Naive thymus-derived CD4-positive, alpha-beta T cell (primary cell): ENCODE measurements at regions not wholly inside any gene's neighbourhood (a gene's known extent, or its start where the extent isn't known, plus 50 kb on each side); places are given as distances from the start of the nearest gene placed in this dataset.
"Not testable (repeated sequence)": the region's sequence is repeated elsewhere in the genome, so short reads cannot be mapped to it uniquely, and the experiment has no call there.

Experiments used
- ATAC-seq: fragments of 150-1000 bp; cut with Tn5 transposase; 2 replicates; pipeline ENCODE4 v1.10.0; 2021; ENCODE audit warnings: mild to moderate bottlenecking, moderate library complexity
- CTCF ChIA-PET: fragments of 350-600 bp; sonication (Branson Sonifier 250); formaldehyde crosslinking; loops from one replicate; lab custom pipeline; 2021; ENCODE audit warnings: antibody characterized with exemption; lab: Charles Lee
- POLR2A ChIA-PET: fragments of 350-600 bp; sonication (Branson Sonifier 250); formaldehyde crosslinking; loops from one replicate; lab custom pipeline; 2021; ENCODE audit warnings: antibody characterized with exemption, inconsistent platforms; lab: Charles Lee
- DNase-seq, 9 donors: peaks; one replicate each; pipeline versions ENCODE4 v3.0.0 to v3.0.0-alpha.2; 2020 to 2022; ENCODE audit warnings: mixed read lengths in 1 of 9
- H3K27ac ChIP-seq: one replicate; pipeline ENCODE4 v1.7.0; 2013; ENCODE audit warnings: mild to moderate bottlenecking, low read depth, low read length, moderate library complexity
- H3K27me3 ChIP-seq, 2 donors: one replicate each; pipeline ENCODE4 v1.7.0; 2013; ENCODE audit warnings: low read length in 2 of 2, mild to moderate bottlenecking in 2 of 2, moderate library complexity in 2 of 2; ENCODE audit not compliant: control insufficient read depth in 2 of 2, insufficient read depth in 2 of 2
- H3K36me3 ChIP-seq, 3 experiments: 1 replicate in 2 of 3; 2 replicates in 1 of 3; pipeline ENCODE4 v1.7.0; 2013; ENCODE audit warnings: low read length in 3 of 3, mild to moderate bottlenecking in 3 of 3, moderate library complexity in 1 of 3; ENCODE audit not compliant: insufficient read depth in 3 of 3, control insufficient read depth in 2 of 3
- H3K4me1 ChIP-seq, 2 donors: one replicate each; pipeline ENCODE4 v1.7.0; 2013; ENCODE audit warnings: low read length in 2 of 2, mild to moderate bottlenecking in 2 of 2, moderate library complexity in 1 of 2; ENCODE audit not compliant: control insufficient read depth in 2 of 2, insufficient read depth in 2 of 2
- H3K4me3 ChIP-seq: 2 replicates; pipeline ENCODE4 v1.7.0; 2013; ENCODE audit warnings: mild to moderate bottlenecking, low read length
- H3K9me3 ChIP-seq, 3 experiments: 1 replicate in 2 of 3; 2 replicates in 1 of 3; pipeline ENCODE4 v1.7.0; 2013; ENCODE audit warnings: low read length in 3 of 3; ENCODE audit not compliant: control insufficient read depth in 2 of 3
- H3K27ac Mint-ChIP-seq, 9 donors: one replicate each; pipeline ENCODE4 v1.8.0; 2020 to 2022; ENCODE audit warnings: mixed read lengths in 9 of 9, mild to moderate bottlenecking in 8 of 9, moderate library complexity in 5 of 9, inconsistent platforms in 2 of 9
- H3K27me3 Mint-ChIP-seq, 5 donors: one replicate each; pipeline ENCODE4 v1.8.0; 2021 to 2022; ENCODE audit warnings: mixed read lengths in 5 of 5, mild to moderate bottlenecking in 1 of 5
- H3K36me3 Mint-ChIP-seq, 5 donors: one replicate each; pipeline ENCODE4 v1.8.0; 2020 to 2022; ENCODE audit warnings: mixed read lengths in 5 of 5, mild to moderate bottlenecking in 3 of 5, inconsistent platforms in 1 of 5
- H3K4me1 Mint-ChIP-seq, 7 donors: one replicate each; pipeline ENCODE4 v1.8.0; 2020 to 2022; ENCODE audit warnings: mixed read lengths in 7 of 7, mild to moderate bottlenecking in 3 of 7, inconsistent platforms in 1 of 7
- H3K4me3 Mint-ChIP-seq, 10 donors: one replicate each; pipeline ENCODE4 v1.8.0; 2020 to 2022; ENCODE audit warnings: mild to moderate bottlenecking in 10 of 10, mixed read lengths in 10 of 10, moderate library complexity in 6 of 10, inconsistent platforms in 2 of 10
- H3K9me3 Mint-ChIP-seq, 11 donors: one replicate each; pipeline ENCODE4 v1.8.0; 2020 to 2022; ENCODE audit warnings: mixed read lengths in 11 of 11, mild to moderate bottlenecking in 4 of 11, inconsistent platforms in 1 of 11, moderate library complexity in 1 of 11
- intact Hi-C, 2 donors: fragments of 100-400 bp; cut with micrococcal nuclease; formaldehyde crosslinking; loops; one replicate each; pipeline ENCODE4 v1.15.1; 2023

DNA sequence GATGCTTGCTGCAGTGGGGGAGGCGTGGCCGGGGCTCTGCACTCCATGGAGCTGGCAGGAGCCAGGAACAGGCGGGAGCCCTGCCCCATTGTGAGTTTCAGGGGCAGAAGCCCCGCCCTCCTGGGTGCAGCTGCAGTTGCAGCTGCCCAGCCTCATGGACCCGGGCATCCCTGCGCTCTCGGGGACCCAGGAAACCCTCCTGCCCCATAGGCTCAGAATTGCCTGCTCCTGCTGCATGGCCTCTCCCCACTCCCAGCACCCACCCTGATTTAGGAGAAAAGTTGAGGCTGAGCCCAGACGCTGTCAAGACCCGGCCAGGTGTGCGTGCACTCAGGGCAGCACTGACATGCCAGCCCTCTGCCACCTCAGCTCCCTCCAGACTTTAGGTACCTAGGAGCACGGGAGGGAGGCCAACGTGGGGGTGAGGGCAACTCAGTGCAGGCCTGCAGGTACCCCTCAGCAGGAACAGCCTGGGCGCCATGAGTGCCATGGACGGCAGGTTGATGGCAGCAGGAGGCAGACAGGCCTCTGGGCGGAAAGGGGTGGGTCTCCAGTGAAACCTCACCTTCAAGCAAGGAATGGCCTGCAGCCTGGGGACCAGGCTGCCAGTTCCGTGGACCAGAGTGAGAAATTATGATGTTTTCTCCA lies 67.2 kb upstream of the MAGEB2 start:
- Histone ChIP-seq H3K4me1 (no peaks in the 10 kb centered on the region), H3K9me3 (no peaks in the 10 kb centered on the region), H3K36me3 (no peaks in the 10 kb centered on the region), H3K27ac (no peak overlapping the region), H3K4me3 (no peak overlapping the region), H3K27me3 (no peaks in the 10 kb centered on the region)
- DNase-seq (no peak), ATAC-seq (no peak)
- ChIA-PET CTCF (no interaction called here), POLR2A (no interaction called here)
- Mint-ChIP-seq H3K27ac (no peak overlapping the region), H3K9me3 (peaks cover 0 to 3% (median 0%) of the 10 kb centered on the region in 11 donors), H3K27me3 (no peaks in the 10 kb centered on the region), H3K4me3 (no peak overlapping the region), H3K4me1 (no peaks in the 10 kb centered on the region), H3K36me3 (no peaks in the 10 kb centered on the region)
- intact Hi-C loops, result no loop called here

DNA sequence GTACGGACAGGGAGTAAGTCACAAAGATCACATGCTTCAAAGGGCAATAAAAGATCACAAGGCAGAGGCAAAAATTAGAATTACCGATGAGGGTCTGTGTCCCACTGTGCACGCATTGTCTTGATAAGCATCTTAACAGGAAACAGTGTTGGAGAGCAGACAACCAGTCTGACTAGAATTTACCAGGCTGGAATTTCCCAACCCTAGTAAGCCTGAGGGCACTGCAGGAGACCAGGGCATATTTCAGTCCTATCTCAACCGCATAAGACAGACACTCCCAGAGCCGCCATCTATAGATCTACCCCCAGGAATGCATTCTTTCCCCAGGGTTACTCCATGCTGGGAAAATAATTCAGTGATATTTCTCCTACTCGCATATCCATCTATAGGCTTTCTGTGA lies 66.2 kb upstream of the MAGEB2 start:
- H3K36me3 ChIP-seq, H3K27ac ChIP-seq, CTCF ChIA-PET, H3K4me1 ChIP-seq, ATAC-seq, H3K4me3 Mint-ChIP-seq, DNase-seq, H3K36me3 Mint-ChIP-seq, H3K9me3 Mint-ChIP-seq, H3K4me1 Mint-ChIP-seq, H3K27me3 ChIP-seq, POLR2A ChIA-PET, H3K4me3 ChIP-seq, H3K27me3 Mint-ChIP-seq, H3K27ac Mint-ChIP-seq, intact Hi-C loops, H3K9me3 ChIP-seq: not testable (repeated sequence)

DNA sequence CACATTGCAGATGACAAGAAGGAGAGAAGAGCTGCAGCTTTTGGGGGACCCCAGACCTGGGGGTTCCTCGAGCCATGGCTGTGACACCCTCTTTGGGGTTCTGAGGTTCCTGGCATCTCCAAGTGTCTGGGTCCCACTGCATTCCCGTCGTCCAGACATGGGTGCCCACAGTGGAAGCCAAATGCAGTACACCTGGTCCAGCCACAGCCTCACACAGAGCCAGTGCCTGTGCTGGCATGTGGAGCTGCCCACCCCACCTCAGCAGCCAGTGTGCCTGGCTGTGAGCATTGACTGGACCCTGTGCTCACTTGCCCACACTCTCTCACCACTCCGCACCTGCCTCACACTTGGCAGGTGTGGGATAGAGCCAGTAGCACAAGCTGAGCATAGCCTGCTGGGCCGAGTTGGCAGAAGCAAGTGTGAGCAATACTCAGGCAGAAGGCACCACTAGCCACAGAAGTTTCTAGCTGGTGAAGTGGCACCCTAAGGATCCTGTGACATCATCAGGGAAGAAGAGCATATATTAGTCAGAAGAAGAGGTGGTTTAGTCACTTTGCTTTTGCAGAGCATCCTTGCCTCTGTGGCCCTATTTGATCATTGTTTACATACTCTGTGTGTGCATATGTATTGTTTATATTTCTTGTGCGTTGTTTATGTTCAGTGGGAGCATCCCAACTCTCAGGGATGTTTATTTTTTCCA lies 65.0 kb upstream of the MAGEB2 start:
- Histone ChIP-seq H3K4me1 (no peaks in the 10 kb centered on the region), H3K4me3 (no peak overlapping the region), H3K36me3 (no peaks in the 10 kb centered on the region), H3K9me3 (no peaks in the 10 kb centered on the region), H3K27me3 (no peaks in the 10 kb centered on the region), H3K27ac (no peak overlapping the region)
- ChIA-PET CTCF (no interaction called here), POLR2A (no interaction called here)
- Mint-ChIP-seq H3K27me3 (no peaks in the 10 kb centered on the region), H3K4me1 (no peaks in the 10 kb centered on the region), H3K9me3 (peaks cover 0 to 3% (median 0%) of the 10 kb centered on the region in 11 donors), H3K27ac (no peak overlapping the region), H3K4me3 (no peak overlapping the region), H3K36me3 (no peaks in the 10 kb centered on the region)
- ATAC-seq (no peak), DNase-seq (no peak)
- intact Hi-C loops, result no loop called here

DNA sequence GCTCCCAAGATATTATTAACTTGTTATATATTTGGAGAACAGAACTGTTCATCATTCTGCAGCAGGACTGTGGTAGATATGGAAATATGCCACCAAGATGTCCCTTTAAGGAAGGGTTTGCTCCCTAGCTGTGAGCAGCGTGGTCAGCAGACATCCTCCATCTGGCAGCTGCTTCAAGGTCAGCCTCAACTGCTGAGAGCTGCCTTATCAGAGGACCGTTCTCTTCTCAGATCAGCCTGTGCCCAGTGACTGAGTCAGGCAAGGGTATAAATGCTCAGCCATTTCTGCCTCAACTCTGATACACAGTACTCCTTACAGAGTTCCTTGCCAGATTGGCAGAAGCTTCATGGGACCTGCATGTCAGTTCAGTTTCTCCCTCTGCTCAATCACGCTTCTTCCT lies 63.4 kb upstream of the MAGEB2 start:
- Mint-ChIP-seq H3K4me1 (no peaks in the 10 kb centered on the region), H3K27me3 (no peaks in the 10 kb centered on the region), H3K27ac (no peak overlapping the region), H3K9me3 (peaks cover 0 to 3% (median 0%) of the 10 kb centered on the region in 11 donors), H3K36me3 (no peaks in the 10 kb centered on the region), H3K4me3 (no peak overlapping the region)
- CTCF ChIA-PET, result no interaction called here
- intact Hi-C loops, result no loop called here
- Histone ChIP-seq H3K27ac (no peak overlapping the region), H3K27me3 (no peaks in the 10 kb centered on the region), H3K36me3 (no peaks in the 10 kb centered on the region), H3K4me1 (no peaks in the 10 kb centered on the region), H3K4me3 (no peak overlapping the region), H3K9me3 (no peaks in the 10 kb centered on the region)
- DNase-seq, result no peak
- POLR2A ChIA-PET, result no interaction called here
- no peak for ATAC-seq

DNA sequence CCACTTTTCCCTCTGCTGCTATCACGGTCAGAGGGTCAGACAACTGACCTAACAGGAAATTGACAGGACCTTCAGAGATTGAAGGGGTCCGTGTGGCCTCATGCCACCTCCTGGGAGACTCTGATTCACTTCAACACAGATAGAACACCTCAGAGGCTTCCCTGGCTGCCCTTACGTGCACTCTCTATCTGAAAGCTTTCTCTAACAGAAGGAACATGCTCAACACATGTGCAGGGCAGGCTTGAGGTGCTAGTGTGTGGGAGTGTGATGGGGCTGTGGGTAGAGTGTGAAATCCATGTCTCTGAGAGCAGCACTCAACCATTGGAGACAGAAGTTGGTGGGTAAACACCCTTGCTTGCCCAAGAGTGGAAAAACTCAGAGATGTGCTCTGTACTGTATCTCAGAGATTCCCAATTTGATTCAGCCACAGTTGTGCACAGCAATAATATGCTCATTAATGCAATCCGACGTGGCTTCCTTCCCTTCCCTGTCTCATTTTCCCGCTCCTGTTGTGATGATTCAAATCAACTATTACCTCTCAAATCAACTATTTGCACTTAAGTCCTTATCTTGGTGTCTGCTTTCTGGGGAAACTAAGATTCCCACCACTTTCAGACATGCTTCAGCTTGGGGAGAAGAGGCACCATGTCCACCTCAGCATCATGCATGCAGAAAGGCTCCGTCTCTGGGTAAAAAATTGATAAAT lies 62.0 kb upstream of the MAGEB2 start:
- no peaks in the 10 kb centered on the region for H3K27me3 Mint-ChIP-seq
- ChIA-PET POLR2A (no interaction called here), CTCF (no interaction called here)
- ATAC-seq (no peak), DNase-seq (no peak)
- H3K4me1 ChIP-seq, result no peaks in the 10 kb centered on the region
- H3K9me3 Mint-ChIP-seq, result peaks cover 0 to 1% (median 0%) of the 10 kb centered on the region in 11 donors
- H3K27ac ChIP-seq, result no peak overlapping the region
- H3K9me3 ChIP-seq, result no peaks in the 10 kb centered on the region
- H3K4me1 Mint-ChIP-seq, result no peaks in the 10 kb centered on the region
- H3K27me3 ChIP-seq, result no peaks in the 10 kb centered on the region
- no peak overlapping the region for H3K4me3 Mint-ChIP-seq
- intact Hi-C loops, result no loop called here
- H3K27ac Mint-ChIP-seq, result no peak overlapping the region
- no peaks in the 10 kb centered on the region for H3K36me3 Mint-ChIP-seq
- no peaks in the 10 kb centered on the region for H3K36me3 ChIP-seq
- no peak overlapping the region for H3K4me3 ChIP-seq

DNA sequence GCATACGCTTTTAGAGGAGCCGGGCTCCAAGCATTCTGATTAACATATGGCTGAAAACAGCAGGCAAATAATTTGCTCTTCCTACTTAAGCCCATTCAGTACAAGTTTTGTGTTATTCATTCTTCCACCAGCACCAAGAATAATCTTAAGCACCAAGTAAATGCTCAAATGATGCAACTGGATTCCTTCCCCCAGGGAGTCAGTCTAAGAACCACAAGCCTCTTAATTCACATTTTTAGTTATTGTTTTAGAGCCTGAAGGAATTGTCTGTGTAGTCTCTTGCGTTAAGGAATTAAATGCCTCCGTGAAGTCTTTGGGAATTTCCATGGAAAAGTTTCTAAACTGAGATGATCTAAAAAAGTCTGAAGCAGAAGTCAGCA lies 61.5 kb upstream of the MAGEB2 start:
- CTCF ChIA-PET, result no interaction called here
- POLR2A ChIA-PET, result no interaction called here
- intact Hi-C loops, result no loop called here

More for the DNA sequence above, 61.5 kb upstream of the MAGEB2 start:
- ATAC-seq (no peak), DNase-seq (no peak)
- Histone ChIP-seq H3K27me3 (no peaks in the 10 kb centered on the region), H3K4me1 (no peaks in the 10 kb centered on the region), H3K27ac (no peak overlapping the region), H3K9me3 (no peaks in the 10 kb centered on the region), H3K4me3 (no peak overlapping the region), H3K36me3 (no peaks in the 10 kb centered on the region)
- no peak overlapping the region for H3K27ac Mint-ChIP-seq
- no peaks in the 10 kb centered on the region for H3K36me3 Mint-ChIP-seq
- H3K9me3 Mint-ChIP-seq, result peaks cover 0 to under 1% (median 0%) of the 10 kb centered on the region in 11 donors
- no peaks in the 10 kb centered on the region for H3K4me1 Mint-ChIP-seq
- H3K27me3 Mint-ChIP-seq, result no peaks in the 10 kb centered on the region
- H3K4me3 Mint-ChIP-seq, result no peak overlapping the region
